Calu3 (cell line): ENCODE measurements at regions not wholly inside any gene's neighbourhood (a gene's known extent, or its start where the extent isn't known, plus 50 kb on each side); places are given as distances from the start of the nearest gene placed in this dataset.

Source experiments
- BruUV-seq: library from RNA; stranded (reverse); fragments of 400-500 nt; replicated peaks from 2 replicates; lab custom pipeline; 2021; lab: Mats Ljungman, UMichigan
- CTCF ChIA-PET: fragments of 300-600 bp; sonication (Branson Sonifier 250); formaldehyde crosslinking; loops from one replicate; lab custom pipeline; 2022; ENCODE audit warnings: antibody characterized with exemption; lab: Charles Lee
- DNase-seq: peaks from one replicate; pipeline ENCODE4 v3.0.0; 2022
- H3K27ac Mint-ChIP-seq: one replicate; pipeline ENCODE4 v1.8.0; 2022; ENCODE audit warnings: mixed read lengths; ENCODE audit not compliant: unreplicated experiment
- H3K27me3 Mint-ChIP-seq: one replicate; pipeline ENCODE4 v1.8.0; 2022; ENCODE audit warnings: mixed read lengths; ENCODE audit not compliant: unreplicated experiment
- H3K36me3 Mint-ChIP-seq: one replicate; pipeline ENCODE4 v1.8.0; 2022; ENCODE audit warnings: mild to moderate bottlenecking, moderate library complexity, mixed read lengths; ENCODE audit not compliant: insufficient read depth, unreplicated experiment
- H3K4me1 Mint-ChIP-seq: one replicate; pipeline ENCODE4 v1.8.0; 2022; ENCODE audit warnings: mild to moderate bottlenecking, low read depth, mixed read lengths; ENCODE audit not compliant: unreplicated experiment
- H3K4me3 Mint-ChIP-seq: one replicate; pipeline ENCODE4 v1.8.0; 2022; ENCODE audit warnings: mild to moderate bottlenecking, low read depth, moderate library complexity, mixed read lengths; ENCODE audit not compliant: unreplicated experiment
- H3K9me3 Mint-ChIP-seq: one replicate; pipeline ENCODE4 v1.8.0; 2022; ENCODE audit warnings: low read depth, mixed read lengths; ENCODE audit not compliant: unreplicated experiment
- intact Hi-C: fragments of 100-400 bp; cut with micrococcal nuclease; formaldehyde crosslinking; loops from one replicate; pipeline ENCODE4 v1.10.0; 2022; ENCODE audit not compliant: unreplicated experiment
- TF ChIP-seq, protein P1 (sequence below): fragments of 200-600 bp; IDR thresholded peaks from one replicate; pipeline ENCODE4 v1.8.0; 2022; ENCODE audit warnings: antibody characterized with exemption; ENCODE audit not compliant: unreplicated experiment

DNA sequence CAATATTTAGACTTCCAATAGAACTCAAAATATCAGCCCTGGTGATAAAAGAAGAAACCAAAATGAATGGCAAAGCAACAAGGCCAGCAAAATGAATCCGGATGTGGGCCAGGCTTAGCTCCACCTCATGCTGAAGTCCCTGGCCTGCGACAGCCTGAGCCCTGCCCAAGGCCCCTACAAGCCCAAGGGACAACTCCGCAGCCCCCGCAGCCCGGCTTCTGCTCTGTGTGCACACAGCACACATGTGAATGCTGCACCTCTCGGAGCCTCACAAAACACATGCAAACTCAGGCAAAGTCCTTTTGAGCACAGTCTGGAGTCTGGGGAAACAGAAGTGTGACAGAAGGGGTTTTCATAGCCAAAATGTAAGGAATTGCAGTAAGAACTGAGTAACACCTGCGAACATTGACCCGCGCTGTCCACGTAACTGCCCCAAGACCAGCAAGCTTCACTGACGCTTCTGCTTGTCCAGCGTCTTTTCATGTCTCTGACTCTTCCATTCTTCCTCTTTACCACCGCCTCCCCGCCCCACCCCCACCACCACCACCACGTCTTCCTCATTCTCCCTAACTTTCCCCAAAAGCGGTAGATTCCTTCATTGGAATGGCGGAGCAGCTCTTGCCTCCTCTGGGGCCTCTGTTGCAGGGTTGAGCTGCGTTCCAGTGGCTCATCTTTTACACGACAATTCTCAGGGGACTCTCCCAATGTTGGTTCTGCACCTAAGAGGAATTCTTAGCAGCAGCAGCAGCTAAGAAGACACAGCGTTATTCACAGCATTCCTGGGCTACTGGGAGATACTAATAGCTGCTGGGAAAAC is 136.4 kb upstream of the COPS8 start:
- Mint-ChIP-seq H3K4me3 (no peak overlapping the region), H3K4me1 (no peaks in the 10 kb centered on the region), H3K9me3 (peaks cover 6% of the 10 kb centered on the region), H3K27me3 (peaks cover 3% of the 10 kb centered on the region), H3K36me3 (no peaks in the 10 kb centered on the region), H3K27ac (no peak overlapping the region)
- no peak for DNase-seq
- TF ChIP-seq, protein P1, sequence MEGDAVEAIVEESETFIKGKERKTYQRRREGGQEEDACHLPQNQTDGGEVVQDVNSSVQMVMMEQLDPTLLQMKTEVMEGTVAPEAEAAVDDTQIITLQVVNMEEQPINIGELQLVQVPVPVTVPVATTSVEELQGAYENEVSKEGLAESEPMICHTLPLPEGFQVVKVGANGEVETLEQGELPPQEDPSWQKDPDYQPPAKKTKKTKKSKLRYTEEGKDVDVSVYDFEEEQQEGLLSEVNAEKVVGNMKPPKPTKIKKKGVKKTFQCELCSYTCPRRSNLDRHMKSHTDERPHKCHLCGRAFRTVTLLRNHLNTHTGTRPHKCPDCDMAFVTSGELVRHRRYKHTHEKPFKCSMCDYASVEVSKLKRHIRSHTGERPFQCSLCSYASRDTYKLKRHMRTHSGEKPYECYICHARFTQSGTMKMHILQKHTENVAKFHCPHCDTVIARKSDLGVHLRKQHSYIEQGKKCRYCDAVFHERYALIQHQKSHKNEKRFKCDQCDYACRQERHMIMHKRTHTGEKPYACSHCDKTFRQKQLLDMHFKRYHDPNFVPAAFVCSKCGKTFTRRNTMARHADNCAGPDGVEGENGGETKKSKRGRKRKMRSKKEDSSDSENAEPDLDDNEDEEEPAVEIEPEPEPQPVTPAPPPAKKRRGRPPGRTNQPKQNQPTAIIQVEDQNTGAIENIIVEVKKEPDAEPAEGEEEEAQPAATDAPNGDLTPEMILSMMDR = no peak
- CTCF ChIA-PET = no interaction called here
- intact Hi-C loops = no loop called here
- BruUV-seq = no TSS peak

DNA sequence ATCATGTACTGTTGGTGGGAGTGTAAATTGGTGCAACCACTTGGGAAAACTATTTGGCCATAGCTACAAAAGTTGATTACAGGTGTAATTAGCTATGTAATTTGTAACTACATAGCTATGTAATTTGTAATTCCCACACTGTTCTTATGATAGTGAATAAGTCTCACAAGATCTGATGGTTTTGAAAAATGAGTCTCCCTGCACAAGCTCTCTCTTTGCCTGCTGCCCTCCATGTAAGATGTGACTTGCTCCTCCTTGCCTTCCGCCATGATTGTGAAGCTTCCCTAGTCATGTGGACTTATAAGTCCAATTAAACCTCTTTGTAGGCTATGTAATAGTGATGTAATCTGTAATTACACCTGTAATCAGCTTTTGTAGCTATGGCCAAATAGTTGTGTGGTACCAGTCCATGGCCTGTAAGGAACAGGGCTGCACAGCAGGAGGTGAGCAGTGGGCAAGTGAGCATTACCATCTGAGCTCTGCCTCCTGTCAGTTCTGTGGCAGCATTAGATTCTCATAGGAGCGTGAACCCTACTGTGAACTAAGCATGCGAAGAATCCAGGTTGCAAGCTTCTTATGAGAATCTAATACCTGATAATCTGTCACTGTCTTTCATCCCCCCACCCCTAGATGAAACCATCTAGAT is 133.7 kb upstream of the COPS8 start:
- no peak for DNase-seq
- intact Hi-C loops = no loop called here
- Mint-ChIP-seq H3K4me3 (no peak overlapping the region), H3K4me1 (peaks cover 8% of the 10 kb centered on the region), H3K9me3 (peaks cover 8% of the 10 kb centered on the region), H3K27me3 (no peaks in the 10 kb centered on the region), H3K27ac (no peak overlapping the region), H3K36me3 (no peaks in the 10 kb centered on the region)
- no TSS peak for BruUV-seq
- TF ChIP-seq, protein P1 = no peak
- CTCF ChIA-PET = no interaction called here

DNA sequence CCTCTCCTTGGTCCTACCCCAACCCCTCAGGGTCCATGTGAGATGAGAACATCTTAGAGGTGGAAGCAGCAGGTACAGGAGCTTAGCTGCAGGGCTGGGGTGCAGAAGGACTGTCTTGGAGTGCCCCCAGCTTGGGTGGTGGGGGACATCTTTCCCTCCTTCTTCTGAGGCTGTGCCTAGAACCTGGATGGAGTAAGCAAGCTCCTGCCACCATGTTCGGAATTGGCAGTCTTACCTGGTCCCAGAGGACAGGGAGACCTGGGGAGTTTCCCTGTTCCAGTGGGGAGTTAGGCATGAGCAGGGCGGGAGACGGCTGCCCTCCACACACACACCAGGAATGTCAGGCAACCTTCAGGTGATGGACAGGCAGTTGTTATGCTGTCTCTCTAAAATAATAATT is 131.0 kb upstream of the COPS8 start:
- peaks cover 10% of the 10 kb centered on the region for H3K9me3 Mint-ChIP-seq
- H3K4me3 Mint-ChIP-seq = no peak overlapping the region
- intact Hi-C loops = no loop called here
- DNase-seq = no peak
- H3K4me1 Mint-ChIP-seq = peaks cover 8% of the 10 kb centered on the region
- TF ChIP-seq, protein P1 = no peak
- H3K36me3 Mint-ChIP-seq = no peaks in the 10 kb centered on the region
- H3K27ac Mint-ChIP-seq = no peak overlapping the region
- no peaks in the 10 kb centered on the region for H3K27me3 Mint-ChIP-seq
- BruUV-seq = no TSS peak
- CTCF ChIA-PET = no interaction called here

DNA sequence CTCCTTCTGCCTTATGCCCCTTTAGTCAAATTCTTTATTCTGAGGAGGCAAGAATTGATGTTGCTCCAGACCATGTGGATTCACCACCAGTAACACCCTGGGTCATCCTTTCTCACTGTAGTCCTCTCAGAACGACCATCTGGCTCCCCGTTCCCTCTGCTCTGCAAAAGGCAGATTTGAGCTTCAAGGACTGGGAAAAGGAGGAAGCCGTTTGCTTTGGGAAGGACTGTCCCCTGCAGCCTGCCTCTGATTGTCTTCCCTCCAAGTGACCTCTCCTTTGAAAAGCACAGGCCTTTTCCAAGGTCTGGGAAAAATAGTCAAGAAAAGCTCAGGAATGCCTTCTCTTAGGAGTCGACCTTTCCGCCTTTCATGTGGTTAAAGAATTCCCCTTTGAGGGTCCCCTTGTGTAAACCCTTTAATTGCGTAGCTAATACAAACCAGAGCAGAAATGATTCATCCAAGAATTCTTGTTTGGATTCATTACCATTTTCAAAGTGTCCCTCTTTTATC is 130.1 kb upstream of the COPS8 start:
- no peaks in the 10 kb centered on the region for H3K27me3 Mint-ChIP-seq
- TF ChIP-seq, protein P1 = no peak
- CTCF ChIA-PET = no interaction called here
- intact Hi-C loops = no loop called here
- peaks cover 8% of the 10 kb centered on the region for H3K4me1 Mint-ChIP-seq
- peaks cover 16% of the 10 kb centered on the region for H3K9me3 Mint-ChIP-seq
- H3K4me3 Mint-ChIP-seq = no peak overlapping the region
- no peak for DNase-seq
- no peaks in the 10 kb centered on the region for H3K36me3 Mint-ChIP-seq
- no peak overlapping the region for H3K27ac Mint-ChIP-seq
- BruUV-seq = no TSS peak
